AG04450 (cell line): ENCODE measurements at regions not wholly inside any gene's neighbourhood (a gene's known extent, or its start where the extent isn't known, plus 50 kb on each side); places are given as distances from the start of the nearest gene placed in this dataset.

ENCODE experiments used
- CTCF ChIA-PET: fragments of 300-600, 350-600 bp; formaldehyde crosslinking; extraction: SDS; loops from one replicate; lab custom pipeline; 2022; ENCODE audit warnings: antibody characterized with exemption, inconsistent platforms; lab: Charles Lee
- POLR2A ChIA-PET: fragments of 350-600 bp; formaldehyde crosslinking; extraction: SDS; loops from one replicate; lab custom pipeline; 2021; ENCODE audit warnings: antibody characterized with exemption, inconsistent platforms; lab: Yijun Ruan, JAX
- DNase-seq: peaks from one replicate; pipeline ENCODE4 v3.0.0-alpha.2; 2011; ENCODE audit warnings: low read depth, low spot score
- H3K27ac ChIP-seq: one replicate; pipeline ENCODE4 v1.5.1; 2012; ENCODE audit warnings: low read depth, low read length, control low read depth
- H3K27me3 ChIP-seq: one replicate; pipeline ENCODE4 v1.6.0; 2012; ENCODE audit warnings: low read length; ENCODE audit not compliant: control insufficient read depth, insufficient read depth
- H3K4me3 ChIP-seq: 2 replicates; pipeline ENCODE4 v1.5.1; 2011; ENCODE audit warnings: mild to moderate bottlenecking, low read depth, low read length, control low read depth
- H3K9me3 ChIP-seq: 2 replicates; pipeline ENCODE4 v1.5.1; 2012; ENCODE audit warnings: low read length; ENCODE audit not compliant: control insufficient read depth, insufficient read depth
- CTCF ChIP-seq: IDR thresholded peaks from 2 replicates; pipeline ENCODE4 v1.5.1; 2011; ENCODE audit warnings: low read depth, low read length, control low read depth, inconsistent platforms

GRCh38 chr6:134758621-134759020, 191.3 kb downstream of the ALDH8A1 start:
- no peak for TF ChIP-seq CTCF
- no peak overlapping the region for H3K4me3 ChIP-seq
- no peaks in the 10 kb centered on the region for H3K27me3 ChIP-seq
- DNase-seq, result no peak
- no peaks in the 10 kb centered on the region for H3K9me3 ChIP-seq
- ChIA-PET CTCF (no interaction called here), POLR2A (no interaction called here)
- no peak overlapping the region for H3K27ac ChIP-seq

GRCh38 chr6:134757911-134758361, 192.0 kb downstream of the ALDH8A1 start:
- Histone ChIP-seq H3K27ac (no peak overlapping the region), H3K27me3 (no peaks in the 10 kb centered on the region), H3K9me3 (no peaks in the 10 kb centered on the region), H3K4me3 (no peak overlapping the region)
- POLR2A ChIA-PET, result interaction anchor here (0.5 kb wide), 1 partner anchor 64 kb away, joined by 3 read pairs; no protein-coding TSS in a partner anchor
- DNase-seq, result no peak
- CTCF ChIA-PET, result no interaction called here
- TF ChIP-seq CTCF, result no peak

- DNase-seq, result no peak
- H3K27ac ChIP-seq, result no peak overlapping the region
- H3K4me3 ChIP-seq, result no peak overlapping the region
- TF ChIP-seq CTCF, result no peak
- no peaks in the 10 kb centered on the region for H3K27me3 ChIP-seq
- POLR2A ChIA-PET, result interaction anchor here (0.6 kb wide), 1 partner anchor 46 kb away, joined by 3 read pairs; no protein-coding TSS in a partner anchor
- H3K9me3 ChIP-seq, result no peaks in the 10 kb centered on the region
- CTCF ChIA-PET, result interaction anchor here (0.5 kb wide), 1 partner anchor 58 kb away, joined by 5 read pairs; no protein-coding TSS in a partner anchor
Observed at GRCh38 chr6:134756374-134757025, 193.4 kb downstream of the ALDH8A1 start.

GRCh38 chr6:134754013-134754690, 195.7 kb downstream of the ALDH8A1 start:
- Histone ChIP-seq H3K9me3 (no peaks in the 10 kb centered on the region), H3K27ac (no peak overlapping the region), H3K27me3 (no peaks in the 10 kb centered on the region), H3K4me3 (no peak overlapping the region)
- ChIA-PET CTCF (no interaction called here), POLR2A (interaction anchor here (0.6 kb wide), 1 partner anchor 31 kb away, joined by 9 read pairs; no protein-coding TSS in a partner anchor)
- DNase-seq, result no peak
- no peak for TF ChIP-seq CTCF

GRCh38 chr6:134753001-134753400, 196.9 kb downstream of the ALDH8A1 start:
- no peak overlapping the region for H3K27ac ChIP-seq
- CTCF ChIA-PET, result no interaction called here
- no peak for DNase-seq
- no peaks in the 10 kb centered on the region for H3K27me3 ChIP-seq
- TF ChIP-seq CTCF, result no peak
- H3K9me3 ChIP-seq, result no peaks in the 10 kb centered on the region
- POLR2A ChIA-PET, result no interaction called here
- H3K4me3 ChIP-seq, result no peak overlapping the region
